Astrocyte of the cerebellum (primary cell): ENCODE measurements at regions not wholly inside any gene's neighbourhood (a gene's known extent, or its start where the extent isn't known, plus 50 kb on each side); places are given as distances from the start of the nearest gene placed in this dataset.

Source experiments
- DNase-seq: peaks from one replicate; pipeline ENCODE4 v3.0.0-alpha.2; 2011; ENCODE audit warnings: low read depth
- H3K4me3 ChIP-seq: 2 replicates; pipeline ENCODE4 v1.5.1; 2011; ENCODE audit warnings: mild to moderate bottlenecking, low read depth, low read length, moderate library complexity
- CTCF ChIP-seq: IDR thresholded peaks from 2 replicates; pipeline ENCODE4 v1.5.1; 2012; ENCODE audit warnings: low read length, low read depth, moderate library complexity, mild to moderate bottlenecking; ENCODE audit errors: missing control alignments
- in situ Hi-C: cut with HindIII; loops from 2 replicates; pipeline ENCODE4 v1.10.0; 2017; ENCODE audit warnings: low sequenced_read_pairs

- in situ Hi-C loops: no loop called here
- TF ChIP-seq CTCF: no peak
- H3K4me3 ChIP-seq: no peak overlapping the region
- no peak for DNase-seq
Observed at GRCh38 chr15:57827971-57828370, 121.5 kb downstream of the POLR2M start.

- H3K4me3 ChIP-seq: no peak overlapping the region
- TF ChIP-seq CTCF: no peak
- DNase-seq: no peak
- in situ Hi-C loops: no loop called here
Observed at GRCh38 chr15:57832183-57832582, 125.7 kb downstream of the POLR2M start.

- H3K4me3 ChIP-seq: no peak overlapping the region
- in situ Hi-C loops: no loop called here
- no peak for DNase-seq
- TF ChIP-seq CTCF: no peak
Observed at GRCh38 chr15:57835119-57835518, 128.6 kb downstream of the POLR2M start.

GRCh38 chr15:57849317-57849716, 142.8 kb downstream of the POLR2M start:
- in situ Hi-C loops: no loop called here
- H3K4me3 ChIP-seq: no peak overlapping the region
- DNase-seq: no peak
- TF ChIP-seq CTCF: no peak

- in situ Hi-C loops: loop anchor here (25.0 kb wide), 1 partner anchor 142 kb away; the partner anchor contains the start of gene POLR2M
- H3K4me3 ChIP-seq: no peak overlapping the region
- TF ChIP-seq CTCF: no peak
- no peak for DNase-seq
Observed at GRCh38 chr15:57854531-57854930, 148.0 kb downstream of the POLR2M start.

- no peak for DNase-seq
- no peak for TF ChIP-seq CTCF
- in situ Hi-C loops: loop anchor here (25.0 kb wide), 1 partner anchor 146 kb away; the partner anchor contains the start of gene POLR2M
- no peak overlapping the region for H3K4me3 ChIP-seq
Observed at GRCh38 chr15:57857871-57858270, 151.4 kb downstream of the POLR2M start.
